A172 (cell line): ENCODE measurements at regions not wholly inside any gene's neighbourhood (a gene's known extent, or its start where the extent isn't known, plus 50 kb on each side); places are given as distances from the start of the nearest gene placed in this dataset.

Source experiments
- DNase-seq: peaks from one replicate; pipeline ENCODE4 v3.0.0-alpha.2; 2015; ENCODE audit warnings: low spot score

DNA sequence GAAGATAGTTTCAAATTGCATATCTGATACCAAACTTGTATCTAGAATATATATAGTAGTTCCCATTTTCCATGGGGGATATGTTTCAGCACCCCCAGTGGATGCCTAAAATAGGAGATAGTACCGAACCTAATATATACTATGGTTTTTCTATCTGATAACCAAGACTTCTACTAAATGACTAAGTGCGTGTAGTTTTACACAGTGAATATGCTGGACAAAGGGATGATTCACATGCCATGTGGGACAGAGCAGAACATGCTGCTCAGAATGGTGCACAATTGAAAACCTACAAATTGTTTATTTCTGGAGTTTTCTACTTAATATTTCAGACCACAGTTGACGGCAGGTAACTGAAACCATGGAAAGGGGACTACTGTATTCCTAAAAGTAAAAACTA, 73.4 kb upstream of the TP63 start:
- no peak for DNase-seq

DNA sequence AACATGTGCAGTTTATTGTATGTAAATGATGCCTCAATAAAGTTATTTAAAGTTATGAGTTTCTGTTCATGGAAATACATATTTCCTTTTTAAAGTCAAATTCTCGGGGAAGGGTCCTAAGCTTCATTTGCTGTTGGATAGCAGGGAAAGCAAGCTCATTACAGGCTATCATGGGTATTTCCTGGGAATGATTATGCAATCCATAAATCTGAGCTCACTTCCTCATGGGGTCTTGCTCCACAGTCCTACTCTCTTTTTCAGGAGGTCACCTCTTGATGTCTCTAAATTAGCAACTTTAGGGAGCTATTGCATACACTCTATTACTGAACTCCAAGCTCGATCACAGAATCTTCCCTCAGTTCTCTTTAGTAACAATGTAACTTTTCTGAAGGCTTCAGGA, 69.9 kb upstream of the TP63 start:
- no peak for DNase-seq

DNA sequence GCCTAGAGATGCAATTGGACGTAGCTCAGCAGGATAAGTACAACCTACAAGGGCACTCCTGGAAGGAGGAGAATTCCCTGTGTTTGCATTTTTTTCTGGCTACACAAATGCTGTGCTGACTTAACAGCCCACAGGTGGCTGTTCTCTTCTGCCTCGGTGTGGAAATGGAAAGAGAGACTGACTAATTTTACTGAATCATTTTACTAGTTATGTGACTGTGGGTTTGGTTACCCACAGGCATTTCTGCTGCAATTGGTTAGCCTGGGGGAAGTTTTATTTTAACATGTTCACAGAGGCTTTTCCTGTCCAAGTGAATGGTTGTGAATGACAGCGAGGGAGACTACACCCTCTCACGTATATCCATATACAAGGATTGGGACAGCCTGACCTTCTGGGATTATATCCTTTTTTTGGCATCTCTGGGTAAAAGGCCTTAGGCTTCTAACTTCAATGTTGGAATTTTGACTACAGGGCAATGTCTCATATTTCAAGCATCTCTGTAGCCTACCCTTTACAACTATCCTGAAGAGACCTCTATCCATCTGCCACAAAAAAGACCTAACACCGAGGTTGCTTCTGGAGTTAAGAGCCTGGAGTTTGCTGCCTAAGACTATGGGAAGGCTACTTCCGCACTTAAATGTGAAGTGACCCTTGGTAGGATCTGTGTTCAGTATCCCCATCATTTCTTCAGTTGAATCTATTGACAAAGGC, 67.2 kb upstream of the TP63 start:
- DNase-seq: peak; percentile 93

DNA sequence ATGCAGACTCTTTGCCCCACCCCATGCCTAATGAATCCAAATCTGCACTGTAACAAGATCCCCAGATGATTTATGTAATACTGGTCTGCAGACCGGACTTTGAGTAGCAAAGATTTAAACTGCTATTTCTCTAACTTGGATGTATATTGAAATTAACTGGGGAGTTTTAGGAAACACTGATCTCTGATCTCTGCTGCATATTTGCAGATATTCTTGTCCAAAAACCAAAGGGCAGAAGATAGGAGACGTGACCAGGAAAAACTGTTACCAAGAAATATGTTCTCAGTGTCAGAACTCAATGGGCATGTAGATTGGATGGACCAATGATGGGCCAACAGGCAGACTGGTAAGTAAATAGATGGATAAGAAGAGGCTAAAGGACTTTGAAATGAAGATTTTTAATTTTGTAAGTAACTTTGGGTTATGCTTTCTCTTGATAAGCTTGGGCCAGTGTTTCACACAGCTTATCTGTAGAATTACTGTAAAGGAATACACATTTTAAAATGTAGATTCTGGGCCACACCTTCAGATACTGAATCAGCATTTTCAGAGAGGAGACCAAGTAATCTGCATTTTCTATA, 64.5 kb upstream of the TP63 start:
- no peak for DNase-seq

DNA sequence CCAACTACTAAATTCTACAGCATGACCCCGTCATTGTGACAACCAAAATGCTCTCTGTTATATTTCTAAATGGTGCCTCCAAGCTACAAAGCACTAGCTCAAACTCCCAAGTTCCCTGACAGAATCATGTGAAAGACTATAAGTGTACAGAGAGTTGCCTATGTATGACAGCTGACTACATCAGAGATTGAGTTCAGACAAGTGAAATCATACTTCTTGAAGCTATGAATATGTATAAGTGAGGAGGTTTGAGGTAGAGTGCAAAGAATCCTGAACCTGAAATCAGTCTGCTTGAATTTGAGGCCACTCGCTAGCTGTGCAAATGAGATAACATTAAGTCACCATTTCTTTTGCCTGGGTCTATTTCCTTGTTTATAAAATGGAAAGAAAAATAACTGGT, 63.9 kb upstream of the TP63 start:
- no peak for DNase-seq

DNA sequence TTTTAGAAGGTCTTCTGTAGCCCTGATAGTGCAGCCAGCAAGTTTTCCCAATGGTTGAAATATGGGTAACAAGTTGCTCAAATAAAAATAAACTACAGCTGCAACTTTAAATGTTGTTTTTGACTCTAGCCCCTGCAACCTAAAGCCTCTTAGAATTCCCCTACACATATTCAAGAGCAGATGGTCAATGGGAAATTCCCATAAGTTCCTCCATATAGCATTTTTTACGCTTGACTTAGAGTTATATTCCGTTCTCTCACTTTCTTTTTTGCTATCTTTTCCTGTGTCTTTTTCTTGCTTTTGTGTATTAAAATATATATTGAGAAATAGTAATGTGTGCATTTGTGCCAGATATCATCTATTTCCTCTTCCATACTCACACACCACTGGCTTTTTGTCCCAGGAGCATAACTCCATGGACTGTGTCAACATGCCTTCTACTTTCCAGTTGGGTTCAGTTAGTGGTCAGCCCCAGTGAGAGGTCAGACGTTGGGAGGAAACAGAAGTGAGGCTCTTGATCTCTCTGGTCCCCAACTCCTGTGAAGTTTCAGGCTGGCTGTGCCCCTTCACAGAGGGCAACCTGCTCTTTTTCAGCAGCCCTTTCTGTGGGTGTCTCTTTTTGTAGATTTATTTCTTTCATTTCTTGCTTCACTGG, 63.3 kb upstream of the TP63 start:
- no peak for DNase-seq

DNA sequence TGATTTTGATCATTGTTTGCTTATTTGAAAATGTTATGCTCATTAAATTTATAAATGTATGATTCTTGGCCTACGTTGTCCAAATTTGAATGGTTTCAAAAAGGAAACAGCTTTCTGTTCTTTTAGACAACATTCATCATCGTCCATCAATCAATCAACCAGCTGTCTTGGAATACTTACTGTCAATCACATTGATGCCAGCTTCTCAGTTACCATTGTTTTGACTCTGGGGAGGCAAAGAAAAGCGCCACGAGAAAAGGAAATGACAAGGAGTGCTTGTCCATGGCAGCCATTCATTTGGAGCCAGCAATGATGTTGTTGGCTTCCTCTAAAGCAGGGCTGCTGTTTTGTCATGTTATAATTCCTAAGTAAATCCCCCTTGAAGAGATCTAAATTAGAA, 62.2 kb upstream of the TP63 start:
- no peak for DNase-seq

DNA sequence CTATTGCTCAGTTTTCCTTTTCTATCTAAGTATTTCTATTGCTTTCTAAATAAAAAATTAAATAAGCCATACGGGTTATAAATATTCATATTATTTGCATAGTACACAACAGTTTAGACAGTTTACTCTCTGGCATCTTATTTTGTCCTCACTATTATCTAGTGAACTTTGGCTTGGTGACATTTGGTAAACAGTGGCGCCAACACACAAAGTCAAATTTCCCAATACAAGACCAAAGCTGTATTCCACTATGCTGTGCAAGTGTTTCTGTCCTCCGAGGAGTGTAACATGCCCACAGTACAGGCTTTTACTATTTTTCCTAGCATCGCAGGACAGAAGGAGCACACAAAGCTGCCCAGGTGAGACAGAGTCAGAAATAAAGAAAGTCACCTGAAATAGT, 61.7 kb upstream of the TP63 start:
- DNase-seq: no peak

DNA sequence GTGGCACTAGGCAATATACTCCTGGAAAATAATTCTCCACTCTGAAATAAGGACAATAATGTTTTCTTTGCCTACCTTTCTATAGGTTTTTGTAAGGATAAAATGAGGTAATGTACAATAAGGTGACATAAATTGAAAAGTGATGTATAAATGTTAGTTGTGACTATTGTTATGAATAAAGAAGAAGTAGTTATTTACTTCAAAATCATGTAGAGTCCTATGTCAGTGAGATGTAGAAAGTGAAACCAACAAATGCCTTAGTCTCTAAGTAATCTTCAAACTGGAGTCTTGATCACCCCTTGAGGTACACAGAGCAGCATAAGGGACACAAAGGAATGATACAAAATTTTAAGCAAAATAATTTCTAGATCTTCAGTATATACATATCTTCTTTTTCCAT, 60.3 kb upstream of the TP63 start:
- DNase-seq: no peak

DNA sequence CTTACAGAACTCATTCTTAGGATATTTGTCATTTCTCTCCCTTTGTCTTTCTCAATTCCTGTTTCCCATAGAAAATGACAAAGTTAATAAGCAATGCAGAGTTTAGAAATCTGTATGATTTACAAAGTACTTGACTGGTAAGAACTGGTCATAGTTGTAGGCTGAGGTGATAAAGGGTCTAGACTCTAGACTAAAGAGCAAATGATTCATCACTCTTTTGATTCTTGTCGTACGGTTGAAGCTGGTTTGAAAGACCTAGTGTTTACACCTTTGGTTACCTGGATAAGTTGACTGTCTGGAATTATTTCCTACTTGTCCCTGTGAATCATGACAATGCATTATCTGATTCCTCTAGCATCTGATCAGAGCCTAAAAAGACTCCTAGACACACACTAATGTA, 58.9 kb upstream of the TP63 start:
- no peak for DNase-seq

DNA sequence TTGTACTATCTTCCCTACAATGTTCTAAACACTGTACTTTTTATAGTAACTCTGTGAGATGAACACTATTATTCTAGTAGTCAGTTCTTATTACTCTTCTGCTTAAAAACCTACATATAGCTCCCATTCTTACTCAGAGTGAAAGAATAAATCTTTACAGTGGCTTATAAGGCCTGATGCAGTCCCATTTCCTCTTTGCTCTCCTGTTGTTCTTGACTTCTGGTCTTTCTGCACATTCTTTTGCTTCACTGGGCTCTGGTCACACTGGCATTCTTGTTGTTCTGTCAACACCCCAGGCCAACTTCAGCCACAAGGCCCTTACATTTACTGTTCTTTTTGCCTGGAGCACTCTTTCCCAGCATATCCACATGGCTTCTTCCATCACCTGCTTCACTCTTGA, 58.2 kb upstream of the TP63 start:
- DNase-seq: no peak

DNA sequence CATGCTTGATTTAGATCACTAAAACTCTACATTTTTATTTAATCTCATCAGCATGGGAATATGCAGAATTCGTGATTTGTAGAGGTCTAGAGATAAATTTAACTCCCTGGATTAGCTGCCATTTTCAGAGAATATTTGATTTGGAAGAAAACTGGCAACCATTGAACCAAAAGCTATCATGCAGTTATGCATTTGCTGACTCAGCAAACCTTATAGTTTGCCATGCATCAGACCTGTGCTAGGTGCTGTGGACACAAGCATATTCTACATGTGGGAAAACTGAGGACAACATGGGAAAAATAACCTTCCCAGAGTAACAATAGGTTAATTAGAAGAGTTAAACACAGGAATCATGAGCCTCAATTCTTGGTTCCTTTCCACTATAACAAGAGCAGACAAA, 54.7 kb upstream of the TP63 start:
- no peak for DNase-seq

DNA sequence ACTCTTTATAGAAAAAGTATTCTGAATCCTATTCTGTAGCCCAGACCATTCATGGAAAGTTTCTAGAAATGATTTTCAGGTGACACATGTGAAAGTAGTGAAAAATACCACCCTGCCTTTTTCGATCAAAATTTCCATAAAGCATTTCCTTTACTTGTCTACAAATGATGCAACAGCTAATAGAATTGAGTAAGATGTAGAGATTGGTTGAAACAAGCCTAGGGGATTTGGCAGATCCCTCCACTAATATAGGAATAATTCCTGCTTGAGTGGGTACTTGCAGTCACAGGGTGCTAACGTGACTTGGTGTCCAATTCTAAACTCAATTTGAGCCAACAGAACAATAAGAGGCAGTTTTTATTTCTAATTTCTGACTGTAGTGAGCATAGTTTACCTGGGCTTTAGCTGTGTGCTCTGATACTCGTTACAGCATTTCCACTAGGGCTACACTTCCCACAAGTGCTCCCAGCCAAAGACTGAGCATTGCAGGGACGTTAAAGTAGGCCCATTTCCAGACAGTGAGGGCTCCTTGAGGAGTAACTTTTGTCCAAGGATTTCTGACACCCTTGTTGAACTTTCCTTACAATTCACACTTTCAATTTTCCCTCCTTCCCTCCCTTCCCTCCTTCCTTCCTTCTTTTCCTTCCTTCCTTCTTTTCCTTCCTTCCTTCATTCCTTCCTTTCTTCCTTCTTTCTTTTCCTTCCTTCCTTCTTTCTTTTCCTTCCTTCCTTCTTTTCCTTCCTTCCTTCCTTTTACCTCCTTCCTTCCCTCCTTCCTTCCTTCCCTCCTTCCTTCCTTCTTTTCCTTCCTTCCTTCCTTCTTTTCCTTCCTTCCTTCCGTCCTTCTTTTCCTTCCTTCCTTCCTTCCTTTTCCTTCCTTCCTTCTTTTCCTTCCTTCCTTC, 53.9 kb upstream of the TP63 start:
- no peak for DNase-seq

DNA sequence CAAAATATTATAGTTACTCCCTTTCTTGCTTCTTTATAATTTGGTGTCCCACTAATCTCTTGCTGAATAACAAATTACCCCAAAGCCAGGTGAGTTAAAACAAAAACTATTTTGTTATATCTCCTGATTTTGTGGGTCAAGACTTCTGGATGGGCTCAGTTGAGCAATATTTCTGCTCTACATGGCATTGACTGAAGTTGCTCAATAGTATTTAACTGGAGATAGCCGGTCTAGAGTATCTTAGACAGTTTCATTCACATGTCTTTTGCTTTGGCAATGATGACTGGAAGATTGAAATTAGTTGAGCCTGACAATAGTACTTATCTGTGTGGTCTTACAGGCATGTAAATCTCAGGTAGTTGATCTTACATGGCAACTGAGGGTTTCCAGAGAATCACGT, 51.0 kb upstream of the TP63 start:
- DNase-seq: no peak
